K562 (cell line): ENCODE measurements at regions not wholly inside any gene's neighbourhood (a gene's known extent, or its start where the extent isn't known, plus 50 kb on each side); places are given as distances from the start of the nearest gene placed in this dataset.

Source experiments
- POLR2AphosphoS5 ChIP-seq: IDR thresholded peaks from 2 replicates; pipeline ENCODE4 v1.6.1; 2011; ENCODE audit warnings: mild to moderate bottlenecking, low read depth, low read length, moderate library complexity; ENCODE audit not compliant: control insufficient read depth, insufficient read depth
- SP1 ChIP-seq: sonication (generic); formaldehyde crosslinking; IDR thresholded peaks from 2 replicates; pipeline ENCODE4 v1.8.1; 2022; ENCODE audit warnings: mild to moderate bottlenecking, missing genetic modification reagents
- SPI1 ChIP-seq: IDR thresholded peaks from 2 replicates; pipeline ENCODE4 v1.6.1; 2011; ENCODE audit warnings: low read depth, low read length, control low read depth, borderline replicate concordance
- TRIM24 ChIP-seq, 2 experiments: fragments of 450-650 bp; IDR thresholded peaks; 2 replicates each; pipeline ENCODE4 v1.6.1; 2016
- ZBTB34 ChIP-seq: fragments of 250-450 bp; sonication (Bioruptor Pico); IDR thresholded peaks from 2 replicates; pipeline ENCODE4 v1.8.0; 2021; ENCODE audit warnings: mild to moderate bottlenecking, moderate library complexity

GRCh38 chr3:152193673-152194267 lies 75.0 kb upstream of the MBNL1 start:
- TF ChIP-seq SP1 (no peak), TRIM24 (IDR thresholded peaks at IDR 0.05) (no peak), SPI1 (no peak), ZBTB34 (CRISPR knock-in tag) (no peak), POLR2AphosphoS5 (no peak)
